ENCODE measurements at regions not wholly inside any gene's neighbourhood (a gene's known extent, or its start where the extent isn't known, plus 50 kb on each side); places are given as distances from the start of the nearest gene placed in this dataset.

DNA sequence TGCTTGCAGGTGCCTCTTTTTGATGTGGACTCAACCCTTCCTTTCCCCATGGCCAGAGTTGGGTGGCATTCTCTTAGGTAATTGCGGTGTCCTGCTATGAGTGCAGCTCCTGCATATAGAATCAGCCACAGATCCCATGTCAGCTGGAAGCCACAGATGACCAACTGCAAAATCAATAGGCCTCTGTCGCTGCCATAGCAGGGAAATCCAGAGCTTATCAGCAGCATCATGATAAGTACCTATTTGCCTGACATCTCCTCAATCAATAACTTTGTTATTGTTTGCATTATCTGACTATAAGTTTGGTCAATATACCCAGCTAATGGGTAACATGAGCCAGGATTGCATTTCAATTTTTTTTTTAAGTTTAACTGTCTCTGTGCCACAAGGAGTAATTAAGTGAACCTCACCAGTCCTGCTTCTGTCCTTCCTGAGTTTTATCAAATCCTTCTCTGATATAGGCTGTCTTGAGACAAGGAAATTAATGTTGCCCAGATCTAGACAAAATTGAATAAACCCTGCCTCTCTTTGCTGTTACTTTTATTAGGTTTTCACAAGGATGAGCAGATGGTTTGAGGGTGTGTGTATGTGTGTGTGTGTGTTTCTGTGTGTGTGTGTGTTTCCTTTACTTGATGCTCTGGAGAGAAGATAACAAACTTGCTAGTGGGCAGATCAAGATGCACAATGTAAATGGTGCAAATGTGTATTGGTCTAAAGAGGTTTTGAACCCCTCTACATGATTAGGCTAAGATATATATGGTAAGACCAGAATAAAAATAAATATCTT lies 59.6 kb upstream of the CREB1 start:
- TF ChIP-seq, protein P1, sequence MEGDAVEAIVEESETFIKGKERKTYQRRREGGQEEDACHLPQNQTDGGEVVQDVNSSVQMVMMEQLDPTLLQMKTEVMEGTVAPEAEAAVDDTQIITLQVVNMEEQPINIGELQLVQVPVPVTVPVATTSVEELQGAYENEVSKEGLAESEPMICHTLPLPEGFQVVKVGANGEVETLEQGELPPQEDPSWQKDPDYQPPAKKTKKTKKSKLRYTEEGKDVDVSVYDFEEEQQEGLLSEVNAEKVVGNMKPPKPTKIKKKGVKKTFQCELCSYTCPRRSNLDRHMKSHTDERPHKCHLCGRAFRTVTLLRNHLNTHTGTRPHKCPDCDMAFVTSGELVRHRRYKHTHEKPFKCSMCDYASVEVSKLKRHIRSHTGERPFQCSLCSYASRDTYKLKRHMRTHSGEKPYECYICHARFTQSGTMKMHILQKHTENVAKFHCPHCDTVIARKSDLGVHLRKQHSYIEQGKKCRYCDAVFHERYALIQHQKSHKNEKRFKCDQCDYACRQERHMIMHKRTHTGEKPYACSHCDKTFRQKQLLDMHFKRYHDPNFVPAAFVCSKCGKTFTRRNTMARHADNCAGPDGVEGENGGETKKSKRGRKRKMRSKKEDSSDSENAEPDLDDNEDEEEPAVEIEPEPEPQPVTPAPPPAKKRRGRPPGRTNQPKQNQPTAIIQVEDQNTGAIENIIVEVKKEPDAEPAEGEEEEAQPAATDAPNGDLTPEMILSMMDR (IDR thresholded peaks at IDR 0.05) = no peak
- no peak for TF ChIP-seq POLR2A (IDR thresholded peaks at IDR 0.05)

Measured in breast epithelium (tissue), 3 donors.